Right atrium auricular region (tissue), 2 donors: ENCODE measurements at regions not wholly inside any gene's neighbourhood (a gene's known extent, or its start where the extent isn't known, plus 50 kb on each side); places are given as distances from the start of the nearest gene placed in this dataset.
"Not testable (repeated sequence)": the region's sequence is repeated elsewhere in the genome, so short reads cannot be mapped to it uniquely, and the experiment has no call there.

ENCODE experiments used
- DNase-seq: peaks from one replicate; pipeline ENCODE4 v3.0.0-alpha.2; 2019; ENCODE audit warnings: low spot score
- H3K27ac ChIP-seq, 2 donors: fragments of 200-600 bp; sonication (generic); 1 replicate in 1 of 2; 2 replicates in 1 of 2; pipeline ENCODE4 v1.5.1; 2016 to 2019
- H3K27me3 ChIP-seq, 2 donors: fragments of 200-600 bp; sonication (generic); one replicate each; pipeline versions ENCODE4 v1.5.1 to v1.6.0; 2017 to 2019
- H3K36me3 ChIP-seq: fragments of 200-600 bp; sonication (generic); one replicate; pipeline ENCODE4 v1.5.1; 2016
- H3K4me1 ChIP-seq, 2 donors: fragments of 200-600 bp; sonication (generic); one replicate each; pipeline versions ENCODE4 v1.5.1 to v1.6.0; 2017 to 2019
- H3K4me3 ChIP-seq, 2 donors: fragments of 200-600 bp; sonication (generic); 1 replicate in 1 of 2; 2 replicates in 1 of 2; pipeline ENCODE4 v1.5.1; 2017 to 2019; ENCODE audit warnings: mild to moderate bottlenecking in 1 of 2, moderate library complexity in 1 of 2
- H3K9me3 ChIP-seq, 2 donors: fragments of 200-600 bp; sonication (generic); one replicate each; pipeline ENCODE4 v1.5.1; 2019
- TF ChIP-seq, protein P1 (sequence below), 2 donors: fragments of 200-600 bp; sonication (generic); IDR thresholded peaks; one replicate each; pipeline ENCODE4 v1.5.1; 2019; ENCODE audit warnings: antibody characterized with exemption in 2 of 2

- Histone ChIP-seq H3K36me3 (no peaks in the 10 kb centered on the region), H3K9me3 (no peaks in the 10 kb centered on the region), H3K27ac (no peak overlapping the region), H3K4me1 (no peaks in the 10 kb centered on the region), H3K27me3 (no peaks in the 10 kb centered on the region), H3K4me3 (no peak overlapping the region)
- no peak for DNase-seq
- TF ChIP-seq, protein P1, sequence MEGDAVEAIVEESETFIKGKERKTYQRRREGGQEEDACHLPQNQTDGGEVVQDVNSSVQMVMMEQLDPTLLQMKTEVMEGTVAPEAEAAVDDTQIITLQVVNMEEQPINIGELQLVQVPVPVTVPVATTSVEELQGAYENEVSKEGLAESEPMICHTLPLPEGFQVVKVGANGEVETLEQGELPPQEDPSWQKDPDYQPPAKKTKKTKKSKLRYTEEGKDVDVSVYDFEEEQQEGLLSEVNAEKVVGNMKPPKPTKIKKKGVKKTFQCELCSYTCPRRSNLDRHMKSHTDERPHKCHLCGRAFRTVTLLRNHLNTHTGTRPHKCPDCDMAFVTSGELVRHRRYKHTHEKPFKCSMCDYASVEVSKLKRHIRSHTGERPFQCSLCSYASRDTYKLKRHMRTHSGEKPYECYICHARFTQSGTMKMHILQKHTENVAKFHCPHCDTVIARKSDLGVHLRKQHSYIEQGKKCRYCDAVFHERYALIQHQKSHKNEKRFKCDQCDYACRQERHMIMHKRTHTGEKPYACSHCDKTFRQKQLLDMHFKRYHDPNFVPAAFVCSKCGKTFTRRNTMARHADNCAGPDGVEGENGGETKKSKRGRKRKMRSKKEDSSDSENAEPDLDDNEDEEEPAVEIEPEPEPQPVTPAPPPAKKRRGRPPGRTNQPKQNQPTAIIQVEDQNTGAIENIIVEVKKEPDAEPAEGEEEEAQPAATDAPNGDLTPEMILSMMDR (IDR thresholded peaks at IDR 0.05), result no peak
Observed at GRCh38 chr3:162612991-162613390, 1116.4 kb downstream of the OTOL1 start.

- no peak for DNase-seq
- H3K27ac ChIP-seq, result no peak overlapping the region
- peaks cover 0 to 11% of the 10 kb centered on the region in 2 donors for H3K9me3 ChIP-seq
- no peak overlapping the region for H3K4me3 ChIP-seq
- H3K36me3 ChIP-seq, result no peaks in the 10 kb centered on the region
- TF ChIP-seq, protein P1 (IDR thresholded peaks at IDR 0.05), result no peak
- H3K4me1 ChIP-seq, result no peaks in the 10 kb centered on the region
- H3K27me3 ChIP-seq, result no peaks in the 10 kb centered on the region
Observed at GRCh38 chr3:162626172-162626571, 1129.6 kb downstream of the OTOL1 start.

GRCh38 chr3:162628531-162628930 lies 1131.9 kb downstream of the OTOL1 start:
- Histone ChIP-seq H3K9me3 (no peaks in the 10 kb centered on the region), H3K36me3 (no peaks in the 10 kb centered on the region), H3K27ac (no peak overlapping the region), H3K4me3 (no peak overlapping the region), H3K4me1 (no peaks in the 10 kb centered on the region), H3K27me3 (no peaks in the 10 kb centered on the region)
- DNase-seq, result no peak
- TF ChIP-seq, protein P1 (IDR thresholded peaks at IDR 0.05), result no peak

DNA sequence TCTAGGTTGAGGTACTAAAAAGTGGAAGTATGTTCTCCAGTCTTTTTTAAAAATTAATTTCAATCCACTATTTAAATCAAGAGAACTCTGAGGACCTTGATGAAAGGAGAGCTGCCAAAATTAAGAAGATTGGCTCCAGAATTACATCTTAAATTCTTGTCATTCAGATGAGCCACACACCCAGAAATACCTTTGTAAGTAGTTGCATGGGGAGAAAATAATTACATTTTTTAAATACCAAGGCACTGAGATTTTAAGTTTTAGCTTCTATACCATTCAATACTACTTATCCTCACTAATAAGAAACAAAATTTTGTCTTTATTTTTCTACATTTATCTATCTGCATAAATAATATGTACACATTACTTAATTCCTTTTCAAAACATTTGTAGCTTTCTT lies 1132.8 kb downstream of the OTOL1 start:
- Histone ChIP-seq H3K27ac (no peak overlapping the region), H3K4me1 (no peaks in the 10 kb centered on the region), H3K9me3 (no peaks in the 10 kb centered on the region), H3K36me3 (no peaks in the 10 kb centered on the region), H3K4me3 (no peak overlapping the region), H3K27me3 (no peaks in the 10 kb centered on the region)
- TF ChIP-seq, protein P1 (IDR thresholded peaks at IDR 0.05), result no peak
- no peak for DNase-seq

DNA sequence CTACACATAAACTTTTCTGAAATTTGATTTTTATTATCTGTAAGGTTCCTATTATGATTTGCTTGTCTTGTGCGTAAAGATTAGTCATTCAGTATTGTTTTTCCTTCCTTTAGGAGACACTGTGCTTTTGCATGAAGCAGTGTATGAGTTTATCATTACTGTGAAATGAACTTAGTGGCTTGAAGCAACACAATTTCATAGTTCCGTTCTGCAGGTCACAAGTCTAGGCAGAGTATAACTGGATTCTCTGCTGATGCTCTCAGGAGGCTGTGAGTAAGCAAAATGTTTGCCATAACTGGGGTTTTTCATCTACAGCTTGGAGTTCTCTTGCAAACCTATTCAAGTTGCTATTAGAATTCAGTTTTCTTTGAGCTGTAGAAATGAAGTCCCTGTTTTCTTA lies 1136.1 kb downstream of the OTOL1 start:
- Histone ChIP-seq H3K27ac (no peak overlapping the region), H3K9me3 (peaks cover 0 to 8% of the 10 kb centered on the region in 2 donors), H3K27me3 (no peaks in the 10 kb centered on the region), H3K4me3 (no peak overlapping the region), H3K36me3 (no peaks in the 10 kb centered on the region), H3K4me1 (no peaks in the 10 kb centered on the region)
- TF ChIP-seq, protein P1 (IDR thresholded peaks at IDR 0.05), result no peak
- DNase-seq, result no peak

- not testable (repeated sequence) for H3K4me1 ChIP-seq, H3K27ac ChIP-seq, H3K9me3 ChIP-seq, H3K4me3 ChIP-seq, H3K36me3 ChIP-seq, DNase-seq, H3K27me3 ChIP-seq
Observed at GRCh38 chr3:162640208-162640607, 1143.6 kb downstream of the OTOL1 start.
